H9 (cell line): ENCODE measurements at regions not wholly inside any gene's neighbourhood (a gene's known extent, or its start where the extent isn't known, plus 50 kb on each side); places are given as distances from the start of the nearest gene placed in this dataset.

ENCODE experiments used
- DNase-seq: peaks from one replicate; pipeline ENCODE4 v3.0.0-alpha.2; 2017
- H2AFZ ChIP-seq: one replicate; pipeline ENCODE4 v1.6.1; 2013; ENCODE audit warnings: mild to moderate bottlenecking, low read length, control low read depth, moderate library complexity
- H2AK5ac ChIP-seq: 2 replicates; pipeline ENCODE4 v1.6.1; 2013; ENCODE audit warnings: low read length, control low read depth, mixed read lengths; ENCODE audit not compliant: insufficient read length
- H2BK120ac ChIP-seq: one replicate; pipeline ENCODE4 v1.6.1; 2013; ENCODE audit warnings: low read depth, mild to moderate bottlenecking, low read length, control low read depth, inconsistent platforms; ENCODE audit not compliant: poor library complexity, severe bottlenecking
- H2BK12ac ChIP-seq: 2 replicates; pipeline ENCODE4 v1.6.1; 2013; ENCODE audit warnings: low read length, control low read depth, mixed read lengths, low read depth; ENCODE audit not compliant: insufficient read length
- H2BK15ac ChIP-seq: 2 replicates; pipeline ENCODE4 v1.6.1; 2013; ENCODE audit warnings: low read depth, low read length, control low read depth
- H2BK20ac ChIP-seq: one replicate; pipeline ENCODE4 v1.6.1; 2013; ENCODE audit warnings: low read depth, mild to moderate bottlenecking, low read length, control low read depth, inconsistent platforms; ENCODE audit not compliant: poor library complexity, severe bottlenecking
- H2BK5ac ChIP-seq: 2 replicates; pipeline ENCODE4 v1.6.1; 2013; ENCODE audit warnings: low read length, control low read depth, mixed read lengths; ENCODE audit not compliant: insufficient read length
- H3K14ac ChIP-seq: 2 replicates; pipeline ENCODE4 v1.6.1; 2013; ENCODE audit warnings: low read length, control low read depth; ENCODE audit not compliant: insufficient read depth
- H3K18ac ChIP-seq: 2 replicates; pipeline ENCODE4 v1.6.1; 2013; ENCODE audit warnings: low read depth, mild to moderate bottlenecking, mixed read lengths, low read length, control low read depth; ENCODE audit not compliant: insufficient read length
- H3K23ac ChIP-seq: 2 replicates; pipeline ENCODE4 v1.6.1; 2013; ENCODE audit warnings: low read length, control low read depth, mixed read lengths, low read depth; ENCODE audit not compliant: insufficient read length
- H3K23me2 ChIP-seq: 2 replicates; pipeline ENCODE4 v1.6.1; 2013; ENCODE audit warnings: low read depth, mild to moderate bottlenecking, mixed read lengths, low read length, control low read depth; ENCODE audit not compliant: insufficient read length, poor library complexity, severe bottlenecking
- H3K27ac ChIP-seq: 2 replicates; pipeline ENCODE4 v1.5.1; 2013; ENCODE audit warnings: low read length, control low read depth, mixed read lengths, low read depth; ENCODE audit not compliant: insufficient read length
- H3K27me3 ChIP-seq: 2 replicates; pipeline ENCODE4 v1.6.1; 2013; ENCODE audit warnings: low read length, control low read depth, inconsistent platforms; ENCODE audit not compliant: insufficient read depth
- H3K4ac ChIP-seq: 2 replicates; pipeline ENCODE4 v1.6.1; 2013; ENCODE audit warnings: low read depth, mild to moderate bottlenecking, control low read depth, inconsistent platforms, low read length, moderate library complexity
- H3K4me1 ChIP-seq: 2 replicates; pipeline ENCODE4 v1.6.1; 2013; ENCODE audit warnings: low read length, control low read depth, inconsistent platforms; ENCODE audit not compliant: insufficient read depth
- H3K4me2 ChIP-seq: 2 replicates; pipeline ENCODE4 v1.6.1; 2013; ENCODE audit warnings: low read length, control low read depth, mixed read lengths; ENCODE audit not compliant: insufficient read length, insufficient read depth
- H3K56ac ChIP-seq: 2 replicates; pipeline ENCODE4 v1.6.1; 2013; ENCODE audit warnings: low read depth, mild to moderate bottlenecking, mixed read lengths, low read length, control low read depth; ENCODE audit not compliant: insufficient read length
- H3K79me1 ChIP-seq: 2 replicates; pipeline ENCODE4 v1.6.1; 2013; ENCODE audit warnings: low read depth, mild to moderate bottlenecking, moderate library complexity, low read length, control low read depth, inconsistent platforms; ENCODE audit not compliant: insufficient read depth, poor library complexity, severe bottlenecking
- H3K79me2 ChIP-seq: 2 replicates; pipeline ENCODE4 v1.6.1; 2013; ENCODE audit warnings: low read length, control low read depth, inconsistent platforms; ENCODE audit not compliant: insufficient read depth
- H3K9ac ChIP-seq: 2 replicates; pipeline ENCODE4 v1.6.1; 2013; ENCODE audit warnings: low read length, control low read depth, mixed read lengths; ENCODE audit not compliant: insufficient read length; ENCODE audit errors: extremely low read depth
- H3K9me3 ChIP-seq: one replicate; pipeline ENCODE4 v1.6.1; 2013; ENCODE audit warnings: low read depth, low read length, inconsistent platforms; ENCODE audit not compliant: control insufficient read depth
- H3T11ph ChIP-seq: one replicate; pipeline ENCODE4 v1.6.1; 2013; ENCODE audit warnings: mild to moderate bottlenecking, low read length, control low read depth, inconsistent platforms
- H4K20me1 ChIP-seq: one replicate; pipeline ENCODE4 v1.6.1; 2013; ENCODE audit not compliant: control insufficient read depth, insufficient read length, insufficient read depth
- H4K5ac ChIP-seq: 2 replicates; pipeline ENCODE4 v1.6.1; 2013; ENCODE audit warnings: low read depth, mild to moderate bottlenecking, mixed read lengths, low read length, control low read depth; ENCODE audit not compliant: insufficient read length
- H4K8ac ChIP-seq: replicated peaks from 2 replicates; pipeline ENCODE4 v1.6.1; 2013; ENCODE audit warnings: low read length, control low read depth, mixed read lengths, low read depth; ENCODE audit not compliant: insufficient read length
- H4K91ac ChIP-seq: 2 replicates; pipeline ENCODE4 v1.6.1; 2013; ENCODE audit warnings: low read depth, mild to moderate bottlenecking, moderate library complexity, mixed read lengths, low read length, control low read depth; ENCODE audit not compliant: insufficient read length
- H3K27ac Mint-ChIP-seq, 3 experiments: 2 replicates in 2 of 3; 3 replicates in 1 of 3; pipeline ENCODE4 v1.8.0; 2020 to 2021; ENCODE audit warnings: mixed read lengths in 3 of 3, mild to moderate bottlenecking in 1 of 3, moderate library complexity in 1 of 3
- H3K27me3 Mint-ChIP-seq: 2 replicates; pipeline ENCODE4 v1.8.0; 2021; ENCODE audit warnings: low read depth, mild to moderate bottlenecking, moderate library complexity, mixed read lengths
- H3K36me3 Mint-ChIP-seq, 3 experiments: 2 replicates in 2 of 3; 3 replicates in 1 of 3; pipeline ENCODE4 v1.8.0; 2020 to 2021; ENCODE audit warnings: low read depth in 3 of 3, mixed read lengths in 3 of 3; ENCODE audit not compliant: insufficient read depth in 1 of 3
- H3K4me1 Mint-ChIP-seq, 2 experiments: 2 replicates each; pipeline ENCODE4 v1.8.0; 2020; ENCODE audit warnings: mixed read lengths in 2 of 2
- H3K4me3 Mint-ChIP-seq, 2 experiments: 2 replicates in 1 of 2; 3 replicates in 1 of 2; pipeline ENCODE4 v1.8.0; 2020 to 2021; ENCODE audit warnings: mild to moderate bottlenecking in 2 of 2, mixed read lengths in 2 of 2, moderate library complexity in 1 of 2
- H3K9me3 Mint-ChIP-seq, 2 experiments: 2 replicates in 1 of 2; 3 replicates in 1 of 2; pipeline ENCODE4 v1.8.0; 2020; ENCODE audit warnings: mild to moderate bottlenecking in 2 of 2, mixed read lengths in 2 of 2, moderate library complexity in 1 of 2
- WGBS: extraction: QIAGEN DNeasy Blood & Tissue Kit; methylation state at CpG from one replicate; pipeline ENCODE4 v1.1.7; 2013; ENCODE audit warnings: missing lambda C conversion rate, low lambda C conversion rate, mixed read lengths; ENCODE audit not compliant: insufficient read length; ENCODE audit errors: extremely low coverage; 5-methylcytosine and 5-hydroxymethylcytosine counted together
- TF ChIP-seq, protein P1 (sequence below): fragments of 200-600 bp; sonication (generic); conservative IDR thresholded peaks from 3 replicates; pipeline ENCODE4 v1.8.0; 2021; ENCODE audit warnings: antibody characterized with exemption, mild to moderate bottlenecking

- Histone ChIP-seq H2AFZ (no peak overlapping the region), H3K23ac (no peak overlapping the region), H2BK20ac (no peak overlapping the region), H3K79me2 (no peaks in the 10 kb centered on the region; the same call in 1 of the 2 replicates), H4K8ac (no peak overlapping the region), H3K27me3 (no peaks in the 10 kb centered on the region), H3K56ac (no peak overlapping the region), H3K79me1 (no peaks in the 10 kb centered on the region), H4K20me1 (no peaks in the 10 kb centered on the region), H3K4ac (no peak overlapping the region), H3K18ac (no peak overlapping the region), H3K23me2 (no peaks in the 10 kb centered on the region), H2BK5ac (no peak overlapping the region), H4K5ac (no peak overlapping the region), H3K27ac (no peak overlapping the region), H2BK15ac (no peak overlapping the region), H3K9ac (no peak overlapping the region), H2BK12ac (no peak overlapping the region), H3K14ac (no peak overlapping the region), H3K4me2 (no peak overlapping the region), H3K9me3 (no peaks in the 10 kb centered on the region), H3T11ph (no peak overlapping the region), H3K4me1 (no peaks in the 10 kb centered on the region), H2AK5ac (no peak overlapping the region), H4K91ac (no peak overlapping the region), H2BK120ac (no peak overlapping the region)
- H3K27ac Mint-ChIP-seq = no peak overlapping the region
- WGBS = no CpG with 5 or more reads among the region's 3 CpGs
- peaks cover 0 to 13% (median 8%) of the 10 kb centered on the region in 3 experiments; a peak in 5 of 7 replicates for H3K36me3 Mint-ChIP-seq
- H3K9me3 Mint-ChIP-seq = peaks cover 6 to 8% of the 10 kb centered on the region in 2 experiments; a peak in 3 of 5 replicates
- no peaks in the 10 kb centered on the region for H3K27me3 Mint-ChIP-seq
- no peak overlapping the region for H3K4me3 Mint-ChIP-seq
- peaks cover 19 to 24% of the 10 kb centered on the region in 2 experiments for H3K4me1 Mint-ChIP-seq
- TF ChIP-seq, protein P1, sequence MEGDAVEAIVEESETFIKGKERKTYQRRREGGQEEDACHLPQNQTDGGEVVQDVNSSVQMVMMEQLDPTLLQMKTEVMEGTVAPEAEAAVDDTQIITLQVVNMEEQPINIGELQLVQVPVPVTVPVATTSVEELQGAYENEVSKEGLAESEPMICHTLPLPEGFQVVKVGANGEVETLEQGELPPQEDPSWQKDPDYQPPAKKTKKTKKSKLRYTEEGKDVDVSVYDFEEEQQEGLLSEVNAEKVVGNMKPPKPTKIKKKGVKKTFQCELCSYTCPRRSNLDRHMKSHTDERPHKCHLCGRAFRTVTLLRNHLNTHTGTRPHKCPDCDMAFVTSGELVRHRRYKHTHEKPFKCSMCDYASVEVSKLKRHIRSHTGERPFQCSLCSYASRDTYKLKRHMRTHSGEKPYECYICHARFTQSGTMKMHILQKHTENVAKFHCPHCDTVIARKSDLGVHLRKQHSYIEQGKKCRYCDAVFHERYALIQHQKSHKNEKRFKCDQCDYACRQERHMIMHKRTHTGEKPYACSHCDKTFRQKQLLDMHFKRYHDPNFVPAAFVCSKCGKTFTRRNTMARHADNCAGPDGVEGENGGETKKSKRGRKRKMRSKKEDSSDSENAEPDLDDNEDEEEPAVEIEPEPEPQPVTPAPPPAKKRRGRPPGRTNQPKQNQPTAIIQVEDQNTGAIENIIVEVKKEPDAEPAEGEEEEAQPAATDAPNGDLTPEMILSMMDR = no peak
- DNase-seq = no peak
Measured at GRCh38 chr16:72649254-72649944, 398.5 kb downstream of the ZFHX3 start.
